ENCODE measurements at regions not wholly inside any gene's neighbourhood (a gene's known extent, or its start where the extent isn't known, plus 50 kb on each side); places are given as distances from the start of the nearest gene placed in this dataset.

- TF ChIP-seq EZH2 (IDR thresholded peaks at IDR 0.05; ENCODE audit: low read length) (no peak), CTCF (optimal IDR thresholded peaks at IDR 0.05 in 1 of 3, IDR thresholded peaks at IDR 0.05 in 1 of 3, conservative IDR thresholded peaks at IDR 0.05 in 1 of 3; ENCODE audit: extremely low read depth in 1 of 3, insufficient read depth in 2 of 3, low read length in 3 of 3) (no peak)
- Histone ChIP-seq H3K27ac (ENCODE audit: control insufficient read depth, insufficient read depth, low read length) (no peak overlapping the region), H2AFZ (ENCODE audit: control insufficient read depth, low read length) (no peak overlapping the region), H3K79me2 (ENCODE audit: control insufficient read depth, insufficient read depth, low read length) (peaks cover 17% of the 10 kb centered on the region), H3K4me2 (ENCODE audit: control insufficient read depth, extremely low read depth, insufficient read depth, low read depth, low read length) (no peak overlapping the region), H3K4me3 (ENCODE audit: control insufficient read depth in 2 of 3, extremely low read depth in 1 of 3, insufficient read depth in 2 of 3, low read depth in 1 of 3, low read length in 3 of 3) (no peak overlapping the region), H3K36me3 (ENCODE audit: control insufficient read depth in 2 of 2, extremely low read depth in 1 of 2, insufficient read depth in 2 of 2, low read length in 2 of 2) (no peaks in the 10 kb centered on the region), H3K9me1 (ENCODE audit: control insufficient read depth, extremely low read depth, insufficient read depth, low read length) (no peaks in the 10 kb centered on the region), H3K9me3 (ENCODE audit: control insufficient read depth, low read depth, low read length) (no peaks in the 10 kb centered on the region), H3K4me1 (ENCODE audit: control insufficient read depth, extremely low read depth, insufficient read depth, low read length) (no peaks in the 10 kb centered on the region), H4K20me1 (ENCODE audit: control insufficient read depth, extremely low read depth, insufficient read depth, low read length) (no peaks in the 10 kb centered on the region), H3K27me3 (ENCODE audit: control insufficient read depth, extremely low read depth, insufficient read depth, low read length) (no peaks in the 10 kb centered on the region), H3K9ac (ENCODE audit: control insufficient read depth, extremely low read depth, insufficient read depth, low read length) (no peak overlapping the region)
- dilution Hi-C loops (cut with MboI; ENCODE audit: extremely low pct_ligation_motif_present, low sequenced_read_pairs), result no loop called here
- FAIRE-seq (no peak), DNase-seq (ENCODE audit: low read depth, low spot score) (no peak)
These were observed 91.5 kb downstream of the HTR1B start for GRCh38 chr6:77371748-77372147.

GRCh38 chr6:77368660-77369313, 94.5 kb downstream of the HTR1B start:
- H3K27ac ChIP-seq (ENCODE audit: control insufficient read depth, insufficient read depth, low read length), result peak overlapping the region; percentile 38
- peaks cover 25% of the 10 kb centered on the region for H3K79me2 ChIP-seq (ENCODE audit: control insufficient read depth, insufficient read depth, low read length)
- no peaks in the 10 kb centered on the region for H3K9me1 ChIP-seq (ENCODE audit: control insufficient read depth, extremely low read depth, insufficient read depth, low read length)
- FAIRE-seq, result peak; percentile 74
- H3K4me1 ChIP-seq (ENCODE audit: control insufficient read depth, extremely low read depth, insufficient read depth, low read length), result no peaks in the 10 kb centered on the region
- H3K4me2 ChIP-seq (ENCODE audit: control insufficient read depth, extremely low read depth, insufficient read depth, low read depth, low read length), result peak overlapping the region; percentile 72
- no peaks in the 10 kb centered on the region for H4K20me1 ChIP-seq (ENCODE audit: control insufficient read depth, extremely low read depth, insufficient read depth, low read length)
- TF ChIP-seq EZH2 (IDR thresholded peaks at IDR 0.05; ENCODE audit: low read length), result no peak
- TF ChIP-seq CTCF (optimal IDR thresholded peaks at IDR 0.05 in 1 of 3, IDR thresholded peaks at IDR 0.05 in 1 of 3, conservative IDR thresholded peaks at IDR 0.05 in 1 of 3; ENCODE audit: extremely low read depth in 1 of 3, insufficient read depth in 2 of 3, low read length in 3 of 3), result no peak
- peak overlapping the region; percentile 84 for H2AFZ ChIP-seq (ENCODE audit: control insufficient read depth, low read length)
- dilution Hi-C loops (cut with MboI; ENCODE audit: extremely low pct_ligation_motif_present, low sequenced_read_pairs), result no loop called here
- no peaks in the 10 kb centered on the region for H3K9me3 ChIP-seq (ENCODE audit: control insufficient read depth, low read depth, low read length)
- H3K4me3 ChIP-seq (ENCODE audit: control insufficient read depth in 2 of 3, extremely low read depth in 1 of 3, insufficient read depth in 2 of 3, low read depth in 1 of 3, low read length in 3 of 3), result peak overlapping the region; percentile 45 to 79 (median 71)
- H3K27me3 ChIP-seq (ENCODE audit: control insufficient read depth, extremely low read depth, insufficient read depth, low read length), result no peaks in the 10 kb centered on the region
- H3K9ac ChIP-seq (ENCODE audit: control insufficient read depth, extremely low read depth, insufficient read depth, low read length), result peak overlapping the region; percentile 69
- no peak for DNase-seq (ENCODE audit: low read depth, low spot score)
- no peaks in the 10 kb centered on the region for H3K36me3 ChIP-seq (ENCODE audit: control insufficient read depth in 2 of 2, extremely low read depth in 1 of 2, insufficient read depth in 2 of 2, low read length in 2 of 2)

All from keratinocyte (primary cell).